Fibroblast of lung (primary cell): ENCODE measurements at regions not wholly inside any gene's neighbourhood (a gene's known extent, or its start where the extent isn't known, plus 50 kb on each side); places are given as distances from the start of the nearest gene placed in this dataset.
A peak's percentile ranks its signal among the peaks of the same experiment; 100 is the strongest.

Experiments used
- DNase-seq, 2 donors: peaks; one replicate each; pipeline versions ENCODE4 v3.0.0 to v3.0.0-alpha.2; 2010; ENCODE audit warnings: low read depth in 2 of 2
- H2AFZ ChIP-seq: 2 replicates; pipeline ENCODE4 v1.5.1; 2012; ENCODE audit warnings: low read length, control low read depth, inconsistent platforms
- H3K27ac ChIP-seq: 2 replicates; pipeline ENCODE4 v1.5.1; 2011; ENCODE audit warnings: low read length, control low read depth; ENCODE audit not compliant: insufficient read depth
- H3K27me3 ChIP-seq: 2 replicates; pipeline ENCODE4 v1.5.1; 2011; ENCODE audit warnings: mild to moderate bottlenecking, low read length; ENCODE audit not compliant: control insufficient read depth, insufficient read depth
- H3K36me3 ChIP-seq: 2 replicates; pipeline ENCODE4 v1.5.1; 2011; ENCODE audit warnings: low read length; ENCODE audit not compliant: control insufficient read depth, insufficient read depth
- H3K4me1 ChIP-seq: 2 replicates; pipeline ENCODE4 v1.5.1; 2011; ENCODE audit warnings: low read length; ENCODE audit not compliant: control insufficient read depth, insufficient read depth; ENCODE audit errors: extremely low read depth
- H3K4me2 ChIP-seq: 2 replicates; pipeline ENCODE4 v1.5.1; 2011; ENCODE audit warnings: low read length, control low read depth; ENCODE audit not compliant: insufficient read depth; ENCODE audit errors: extremely low read depth
- H3K4me3 ChIP-seq, 4 experiments: fragments of 200-600 bp in 1 of 4; sonication (generic) in 1 of 4; replicated peaks in 1 of 4; 2 replicates each; pipeline ENCODE4 v1.5.1; 2011 to 2016; ENCODE audit warnings: low read length in 4 of 4, low read depth in 3 of 4, mild to moderate bottlenecking in 3 of 4, control low read depth in 2 of 4, inconsistent platforms in 1 of 4, mixed read lengths in 1 of 4; ENCODE audit not compliant: insufficient read depth in 1 of 4; ENCODE audit errors: control extremely low read depth in 1 of 4
- H3K79me2 ChIP-seq: 2 replicates; pipeline ENCODE4 v1.5.1; 2012; ENCODE audit warnings: mild to moderate bottlenecking, low read length, inconsistent platforms; ENCODE audit not compliant: control insufficient read depth, insufficient read depth
- H3K9ac ChIP-seq: 2 replicates; pipeline ENCODE4 v1.5.1; 2011; ENCODE audit warnings: mild to moderate bottlenecking, low read length, control low read depth; ENCODE audit not compliant: insufficient read depth
- H3K9me3 ChIP-seq: 2 replicates; pipeline ENCODE4 v1.5.1; 2012; ENCODE audit warnings: low read depth, low read length; ENCODE audit not compliant: control insufficient read depth, insufficient read depth
- H4K20me1 ChIP-seq: 2 replicates; pipeline ENCODE4 v1.5.1; 2011; ENCODE audit warnings: low read length; ENCODE audit not compliant: control insufficient read depth, insufficient read depth; ENCODE audit errors: extremely low read depth
- EZH2 ChIP-seq: IDR thresholded peaks from 2 replicates; pipeline ENCODE4 v1.5.1; 2012; ENCODE audit warnings: low read length, control low read depth, mild to moderate bottlenecking; ENCODE audit errors: missing control alignments
- TF ChIP-seq, protein P1 (sequence below), 2 donors: IDR thresholded peaks in 1 of 2; conservative IDR thresholded peaks in 1 of 2; 1 replicate in 1 of 2; 2 replicates in 1 of 2; pipeline ENCODE4 v1.5.1; 2011 to 2012; ENCODE audit warnings: low read length in 2 of 2, control low read depth in 1 of 2, inconsistent platforms in 1 of 2, low read depth in 1 of 2, mild to moderate bottlenecking in 1 of 2

DNA sequence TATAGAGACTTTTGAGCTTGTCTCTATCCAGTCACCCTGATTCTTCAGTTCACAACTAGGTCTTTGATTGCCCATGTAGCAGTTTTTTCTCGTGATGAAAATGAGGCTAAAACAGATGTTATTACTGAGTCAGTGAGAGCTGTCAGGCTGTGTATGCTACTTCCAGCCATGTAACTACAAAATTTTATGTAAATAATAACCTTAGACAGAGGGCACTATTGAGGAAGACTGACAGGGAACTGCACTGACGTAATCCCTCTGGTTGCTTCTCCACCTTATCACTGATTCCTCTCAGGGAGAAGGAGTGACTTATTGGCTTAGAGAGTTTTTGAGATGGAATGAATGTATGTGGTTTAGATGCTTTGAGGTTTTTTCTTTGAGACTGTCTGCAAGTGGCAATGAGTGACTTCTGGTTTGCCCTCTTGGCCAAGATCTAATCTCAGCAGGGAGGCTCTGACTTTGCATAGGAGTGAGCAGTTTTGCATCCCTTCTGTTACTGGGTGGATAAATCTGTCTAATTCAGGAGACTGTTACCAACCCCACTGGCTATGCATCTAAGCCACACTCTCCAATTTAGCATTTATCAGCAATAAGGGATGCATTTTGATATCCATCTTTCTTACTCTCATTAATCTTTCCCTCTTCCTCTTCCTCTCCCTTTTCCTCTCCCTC lies 555.2 kb upstream of the FANCL start:
- no peaks in the 10 kb centered on the region for H3K9me3 ChIP-seq
- H3K4me1 ChIP-seq, result no peaks in the 10 kb centered on the region
- no peak overlapping the region for H2AFZ ChIP-seq
- no peak for TF ChIP-seq EZH2
- TF ChIP-seq, protein P1, sequence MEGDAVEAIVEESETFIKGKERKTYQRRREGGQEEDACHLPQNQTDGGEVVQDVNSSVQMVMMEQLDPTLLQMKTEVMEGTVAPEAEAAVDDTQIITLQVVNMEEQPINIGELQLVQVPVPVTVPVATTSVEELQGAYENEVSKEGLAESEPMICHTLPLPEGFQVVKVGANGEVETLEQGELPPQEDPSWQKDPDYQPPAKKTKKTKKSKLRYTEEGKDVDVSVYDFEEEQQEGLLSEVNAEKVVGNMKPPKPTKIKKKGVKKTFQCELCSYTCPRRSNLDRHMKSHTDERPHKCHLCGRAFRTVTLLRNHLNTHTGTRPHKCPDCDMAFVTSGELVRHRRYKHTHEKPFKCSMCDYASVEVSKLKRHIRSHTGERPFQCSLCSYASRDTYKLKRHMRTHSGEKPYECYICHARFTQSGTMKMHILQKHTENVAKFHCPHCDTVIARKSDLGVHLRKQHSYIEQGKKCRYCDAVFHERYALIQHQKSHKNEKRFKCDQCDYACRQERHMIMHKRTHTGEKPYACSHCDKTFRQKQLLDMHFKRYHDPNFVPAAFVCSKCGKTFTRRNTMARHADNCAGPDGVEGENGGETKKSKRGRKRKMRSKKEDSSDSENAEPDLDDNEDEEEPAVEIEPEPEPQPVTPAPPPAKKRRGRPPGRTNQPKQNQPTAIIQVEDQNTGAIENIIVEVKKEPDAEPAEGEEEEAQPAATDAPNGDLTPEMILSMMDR (conservative IDR thresholded peaks at IDR 0.05 in 1 of 2, IDR thresholded peaks at IDR 0.05 in 1 of 2; ENCODE audit: low read depth in 1 of 2, low read length in 2 of 2), result no peak
- no peaks in the 10 kb centered on the region for H4K20me1 ChIP-seq
- no peak overlapping the region for H3K27ac ChIP-seq
- no peaks in the 10 kb centered on the region for H3K27me3 ChIP-seq
- no peak overlapping the region for H3K4me2 ChIP-seq
- no peak overlapping the region for H3K9ac ChIP-seq
- no peaks in the 10 kb centered on the region for H3K79me2 ChIP-seq
- no peak overlapping the region for H3K4me3 ChIP-seq
- no peaks in the 10 kb centered on the region for H3K36me3 ChIP-seq
- peak in 1 of 2 donors; percentile 11 for DNase-seq

- H3K79me2 ChIP-seq, result no peaks in the 10 kb centered on the region
- H3K9me3 ChIP-seq, result no peaks in the 10 kb centered on the region
- no peak for DNase-seq
Measured at GRCh38 chr2:58794916-58795315, 553.8 kb upstream of the FANCL start.

GRCh38 chr2:58794103-58794502 lies 553.0 kb upstream of the FANCL start:
- no peaks in the 10 kb centered on the region for H4K20me1 ChIP-seq
- H3K79me2 ChIP-seq, result no peaks in the 10 kb centered on the region
- no peak overlapping the region for H3K27ac ChIP-seq
- H3K4me2 ChIP-seq, result no peak overlapping the region
- no peak overlapping the region for H3K4me3 ChIP-seq
- TF ChIP-seq EZH2, result no peak
- TF ChIP-seq, protein P1 (conservative IDR thresholded peaks at IDR 0.05 in 1 of 2, IDR thresholded peaks at IDR 0.05 in 1 of 2; ENCODE audit: low read depth in 1 of 2, low read length in 2 of 2), result no peak
- no peaks in the 10 kb centered on the region for H3K27me3 ChIP-seq
- H3K36me3 ChIP-seq, result no peaks in the 10 kb centered on the region
- no peaks in the 10 kb centered on the region for H3K4me1 ChIP-seq
- H2AFZ ChIP-seq, result no peak overlapping the region
- H3K9ac ChIP-seq, result no peak overlapping the region
- no peaks in the 10 kb centered on the region for H3K9me3 ChIP-seq
- no peak for DNase-seq

More at GRCh38 chr2:58794916-58795315, 553.8 kb upstream of the FANCL start:
- Histone ChIP-seq H3K9ac (no peak overlapping the region), H3K4me3 (no peak overlapping the region), H4K20me1 (no peaks in the 10 kb centered on the region), H3K27ac (no peak overlapping the region), H3K4me2 (no peak overlapping the region), H2AFZ (no peak overlapping the region), H3K4me1 (no peaks in the 10 kb centered on the region), H3K36me3 (no peaks in the 10 kb centered on the region), H3K27me3 (no peaks in the 10 kb centered on the region)
- TF ChIP-seq, protein P1 (conservative IDR thresholded peaks at IDR 0.05 in 1 of 2, IDR thresholded peaks at IDR 0.05 in 1 of 2; ENCODE audit: low read depth in 1 of 2, low read length in 2 of 2), result no peak
- TF ChIP-seq EZH2, result no peak
